IMR-90 (cell line): ENCODE measurements at regions not wholly inside any gene's neighbourhood (a gene's known extent, or its start where the extent isn't known, plus 50 kb on each side); places are given as distances from the start of the nearest gene placed in this dataset.

ENCODE experiments used
- ATAC-seq: fragments of 200-7000 bp; cut with Tn5 transposase; 2 replicates; pipeline ENCODE4 v1.9.1; 2020; ENCODE audit warnings: low read depth, mild to moderate bottlenecking, moderate library complexity
- BruUV-seq: library from RNA; stranded (reverse); fragments of 400-500 nt; replicated peaks from 2 replicates; lab custom pipeline; 2021; lab: Mats Ljungman, UMichigan
- CTCF ChIA-PET: fragments of 300-600 bp; formaldehyde crosslinking; extraction: SDS; loops from one replicate; lab custom pipeline; 2021; ENCODE audit warnings: antibody characterized with exemption; lab: Yijun Ruan, JAX
- POLR2A ChIA-PET: fragments of 300-600 bp; sonication (Branson Sonifier 250); formaldehyde crosslinking; loops from one replicate; lab custom pipeline; 2022; ENCODE audit warnings: antibody characterized with exemption; ENCODE audit not compliant: unreplicated experiment; lab: Charles Lee
- DNase-seq: peaks from one replicate; pipeline ENCODE4 v3.0.0; 2013
- H2AFZ ChIP-seq: replicated peaks from 2 replicates; pipeline ENCODE3; 2013; ENCODE audit warnings: low read length, mild to moderate bottlenecking; ENCODE audit not compliant: poor library complexity
- H2AK5ac ChIP-seq: 2 replicates; pipeline ENCODE4 v1.6.1; 2013; ENCODE audit warnings: low read depth, low read length, inconsistent platforms
- H2AK9ac ChIP-seq: replicated peaks from 2 replicates; pipeline ENCODE3; 2013; ENCODE audit warnings: mild to moderate bottlenecking, low read depth, low read length, moderate library complexity; ENCODE audit not compliant: poor library complexity
- H2BK120ac ChIP-seq: 2 replicates; pipeline ENCODE4 v1.6.1; 2013; ENCODE audit warnings: low read depth, low read length, inconsistent platforms
- H2BK15ac ChIP-seq: 3 replicates; pipeline ENCODE4 v1.6.1; 2013; ENCODE audit warnings: low read depth, low read length, inconsistent platforms
- H2BK20ac ChIP-seq: 2 replicates; pipeline ENCODE4 v1.6.1; 2013; ENCODE audit warnings: low read depth, mild to moderate bottlenecking, inconsistent platforms, low read length, moderate library complexity
- H2BK5ac ChIP-seq: 2 replicates; pipeline ENCODE4 v1.6.1; 2013; ENCODE audit warnings: mild to moderate bottlenecking, low read depth, low read length, inconsistent platforms; ENCODE audit not compliant: poor library complexity, severe bottlenecking
- H3K14ac ChIP-seq: replicated peaks from 2 replicates; pipeline ENCODE4 v1.6.1; 2013; ENCODE audit warnings: low read depth, low read length, inconsistent platforms
- H3K18ac ChIP-seq: 2 replicates; pipeline ENCODE4 v1.6.1; 2013; ENCODE audit warnings: low read depth, low read length, control low read depth
- H3K23ac ChIP-seq: 2 replicates; pipeline ENCODE4 v1.6.1; 2013; ENCODE audit warnings: low read depth, low read length, inconsistent platforms
- H3K27ac ChIP-seq: 2 replicates; pipeline ENCODE4 v1.5.1; 2013; ENCODE audit warnings: mild to moderate bottlenecking, control low read depth, low read length; ENCODE audit not compliant: insufficient read depth
- H3K27me3 ChIP-seq: 2 replicates; pipeline ENCODE4 v1.6.1; 2013; ENCODE audit warnings: low read length; ENCODE audit not compliant: control insufficient read depth, insufficient read depth
- H3K36me3 ChIP-seq: 2 replicates; pipeline ENCODE4 v1.6.1; 2013; ENCODE audit warnings: low read length, mixed read lengths; ENCODE audit not compliant: control insufficient read depth, insufficient read depth
- H3K4ac ChIP-seq: 2 replicates; pipeline ENCODE4 v1.6.1; 2013; ENCODE audit warnings: low read depth, low read length, inconsistent platforms
- H3K4me1 ChIP-seq: 2 replicates; pipeline ENCODE4 v1.6.1; 2013; ENCODE audit warnings: low read length, mixed read lengths; ENCODE audit not compliant: control insufficient read depth, insufficient read depth
- H3K4me2 ChIP-seq: 2 replicates; pipeline ENCODE4 v1.6.1; 2013; ENCODE audit warnings: low read depth, mild to moderate bottlenecking, control low read depth, low read length, moderate library complexity
- H3K4me3 ChIP-seq: 2 replicates; pipeline ENCODE4 v1.5.1; 2013; ENCODE audit warnings: low read depth, mild to moderate bottlenecking, control low read depth, low read length, moderate library complexity; ENCODE audit not compliant: insufficient read depth
- H3K56ac ChIP-seq: 2 replicates; pipeline ENCODE4 v1.6.1; 2013; ENCODE audit warnings: low read length, inconsistent platforms; ENCODE audit not compliant: insufficient read depth; ENCODE audit errors: extremely low read depth
- H3K79me1 ChIP-seq, 2 experiments: 2 replicates each; pipeline ENCODE4 v1.6.1; 2013; ENCODE audit warnings: low read length in 2 of 2, inconsistent platforms in 1 of 2, low read depth in 1 of 2
- H3K9ac ChIP-seq: 2 replicates; pipeline ENCODE4 v1.6.1; 2013; ENCODE audit warnings: low read depth, low read length, control low read depth
- H3K9me1 ChIP-seq: 2 replicates; pipeline ENCODE4 v1.6.1; 2013; ENCODE audit warnings: low read length, inconsistent platforms; ENCODE audit not compliant: insufficient read depth
- H3K9me3 ChIP-seq: 2 replicates; pipeline ENCODE4 v1.6.1; 2013; ENCODE audit warnings: low read length; ENCODE audit not compliant: control insufficient read depth, insufficient read depth
- H4K20me1 ChIP-seq: 2 replicates; pipeline ENCODE4 v1.6.1; 2013; ENCODE audit warnings: low read length, inconsistent platforms; ENCODE audit not compliant: insufficient read depth
- H4K5ac ChIP-seq: 2 replicates; pipeline ENCODE4 v1.6.1; 2013; ENCODE audit warnings: mild to moderate bottlenecking, low read depth, low read length, control low read depth
- H4K8ac ChIP-seq, 2 experiments: 2 replicates each; pipeline ENCODE4 v1.6.1; 2013; ENCODE audit warnings: low read depth in 2 of 2, low read length in 2 of 2, control low read depth in 1 of 2, inconsistent platforms in 1 of 2
- H4K91ac ChIP-seq: 2 replicates; pipeline ENCODE4 v1.6.1; 2013; ENCODE audit warnings: low read depth, low read length, inconsistent platforms; ENCODE audit not compliant: insufficient read depth
- BHLHE40 ChIP-seq: fragments of 150-350 bp; IDR thresholded peaks from 2 replicates; pipeline ENCODE4 v1.6.1; 2016; ENCODE audit warnings: mild to moderate bottlenecking, low read depth, low read length
- CEBPB ChIP-seq: IDR thresholded peaks from 2 replicates; pipeline ENCODE4 v1.6.1; 2012; ENCODE audit warnings: low read depth, low read length, improper control_type of control experiment
- MAZ ChIP-seq: IDR thresholded peaks from 2 replicates; pipeline ENCODE4 v1.6.1; 2012; ENCODE audit warnings: low read depth, mild to moderate bottlenecking, low read length, improper control_type of control experiment, moderate library complexity, borderline replicate concordance
- NFE2L2 ChIP-seq: fragments of 150-350 bp; IDR thresholded peaks from 2 replicates; pipeline ENCODE4 v1.6.1; 2016; ENCODE audit warnings: low read depth, mild to moderate bottlenecking, low read length
- POLR2A ChIP-seq: IDR thresholded peaks from 2 replicates; pipeline ENCODE4 v1.6.1; 2012; ENCODE audit warnings: mild to moderate bottlenecking, low read depth, low read length
- RAD21 ChIP-seq: IDR thresholded peaks from 2 replicates; pipeline ENCODE4 v1.6.1; 2012; ENCODE audit warnings: low read length, improper control_type of control experiment
- RFX5 ChIP-seq: IDR thresholded peaks from 2 replicates; pipeline ENCODE4 v1.8.0; 2012; ENCODE audit warnings: low read depth, mild to moderate bottlenecking, low read length, moderate library complexity
- USF2 ChIP-seq: fragments of 150-350 bp; IDR thresholded peaks from 2 replicates; pipeline ENCODE4 v1.6.1; 2017; ENCODE audit warnings: mild to moderate bottlenecking, antibody characterized with exemption, low read length, low read depth
- WGBS, 2 experiments: methylation state at CpG; one replicate each; pipeline versions ENCODE4 v1.1.5 to v1.1.7; 2013; ENCODE audit warnings: missing lambda C conversion rate in 2 of 2; ENCODE audit not compliant: insufficient read length in 1 of 2; ENCODE audit errors: extremely low coverage in 2 of 2; 5-methylcytosine and 5-hydroxymethylcytosine counted together
- dilution Hi-C: fragments of 300-500 bp; cut with HindIII; formaldehyde crosslinking; loops from one replicate; pipeline ENCODE4 v1.14.3; 2018; ENCODE audit warnings: low sequenced_read_pairs; ENCODE audit not compliant: unreplicated experiment
- in situ Hi-C: fragments of 300-500 bp; cut with MboI; formaldehyde crosslinking; loops from 3 replicates; pipeline ENCODE4 v1.14.3; 2019; ENCODE audit warnings: low sequenced_read_pairs, inconsistent platforms, mixed read lengths
- intact Hi-C: fragments of 100-400 bp; cut with micrococcal nuclease; formaldehyde crosslinking; loops from 2 replicates; pipeline ENCODE4 v1.10.0; 2022

DNA sequence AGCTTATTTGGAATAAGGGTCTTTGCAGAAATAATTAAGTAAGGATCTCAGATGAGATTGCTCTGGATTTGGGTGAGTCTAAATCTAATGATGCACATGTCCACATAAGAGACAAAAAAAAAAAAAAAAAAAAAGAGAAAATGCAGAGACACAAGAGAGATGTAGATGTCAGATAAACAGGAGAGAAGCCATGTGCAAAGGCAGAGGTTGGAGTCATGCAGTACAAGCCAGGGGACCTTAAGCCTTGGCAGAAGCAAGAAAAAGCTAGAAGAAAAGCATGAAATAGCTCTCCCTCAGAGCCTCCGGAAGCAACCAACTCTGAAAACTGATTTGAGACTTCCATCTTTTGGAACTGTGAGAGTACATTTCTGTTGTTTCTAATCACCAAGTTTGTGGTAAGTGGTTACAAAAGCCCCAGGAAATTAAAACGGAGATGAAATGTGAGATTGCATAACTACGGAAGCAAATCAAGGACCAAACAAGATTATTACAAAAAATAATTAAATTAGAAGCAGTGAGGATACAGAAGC lies 1304.0 kb upstream of the SEL1L start:
- no peak overlapping the region for H2BK120ac ChIP-seq
- DNase-seq, result no peak
- no peak for TF ChIP-seq BHLHE40
- TF ChIP-seq RAD21, result no peak
- TF ChIP-seq MAZ, result no peak
- no peak for TF ChIP-seq NFE2L2
- no peak for TF ChIP-seq POLR2A
- no peak for TF ChIP-seq RFX5
- TF ChIP-seq USF2, result no peak
- TF ChIP-seq CEBPB, result no peak
- H3K9me3 ChIP-seq, result peaks cover 1% of the 10 kb centered on the region; the same call in 1 of the 2 replicates
- no peak overlapping the region for H2AK5ac ChIP-seq
- H4K8ac ChIP-seq, result no peak overlapping the region
- H3K36me3 ChIP-seq, result no peaks in the 10 kb centered on the region
- WGBS, 2 experiments, result no CpG with 5 or more reads among the region's 3 CpGs
- no peak overlapping the region for H3K27ac ChIP-seq
- no peak overlapping the region for H2BK20ac ChIP-seq
- no peaks in the 10 kb centered on the region for H3K9me1 ChIP-seq
- ATAC-seq, result no peak
- H4K91ac ChIP-seq, result no peak overlapping the region
- H3K4ac ChIP-seq, result no peak overlapping the region
- POLR2A ChIA-PET, result no interaction called here
- H3K56ac ChIP-seq, result no peak overlapping the region
- H3K4me3 ChIP-seq, result no peak overlapping the region
- intact Hi-C loops, result no loop called here
- no peaks in the 10 kb centered on the region for H3K4me1 ChIP-seq
- H3K79me1 ChIP-seq, result no peaks in the 10 kb centered on the region
- no peak overlapping the region for H2AK9ac ChIP-seq
- no peak overlapping the region for H2BK15ac ChIP-seq
- no peak overlapping the region for H3K4me2 ChIP-seq
- no peaks in the 10 kb centered on the region for H4K20me1 ChIP-seq
- BruUV-seq, result no TSS peak
- H3K23ac ChIP-seq, result no peak overlapping the region
- no peak overlapping the region for H2AFZ ChIP-seq
- no peak overlapping the region for H4K5ac ChIP-seq
- H3K18ac ChIP-seq, result no peak overlapping the region
- in situ Hi-C loops, result no loop called here
- H3K9ac ChIP-seq, result no peak overlapping the region
- no peak overlapping the region for H3K14ac ChIP-seq
- H2BK5ac ChIP-seq, result no peak overlapping the region
- H3K27me3 ChIP-seq, result no peaks in the 10 kb centered on the region
- CTCF ChIA-PET, result no interaction called here
- dilution Hi-C loops, result no loop called here
